ENCODE measurements at regions not wholly inside any gene's neighbourhood (a gene's known extent, or its start where the extent isn't known, plus 50 kb on each side); places are given as distances from the start of the nearest gene placed in this dataset.

- H3K4me3 Mint-ChIP-seq, result no peak overlapping the region
- H3K9me3 Mint-ChIP-seq, result no peaks in the 10 kb centered on the region
Observed at GRCh38 chr4:106746451-106746850, 289.7 kb downstream of the DKK2 start.

GRCh38 chr4:106738121-106738520 is 298.0 kb downstream of the DKK2 start:
- H3F3A ChIP-seq (replicated peaks; ENCODE audit: low read depth), result no peaks in the 10 kb centered on the region
- no peaks in the 10 kb centered on the region for H3K4me1 ChIP-seq (ENCODE audit: insufficient read depth)
- Mint-ChIP-seq H3K4me3 (no peak overlapping the region), H3K27ac (no peak overlapping the region), H3K9me3 (no peaks in the 10 kb centered on the region), H3K36me3 (ENCODE audit: low read depth) (no peaks in the 10 kb centered on the region), H3K27me3 (ENCODE audit: insufficient read depth, low read depth, poor library complexity) (no peaks in the 10 kb centered on the region), H3K4me1 (no peaks in the 10 kb centered on the region)
- no peak overlapping the region for H2AFZ ChIP-seq
- no peaks in the 10 kb centered on the region for H3K36me3 ChIP-seq (ENCODE audit: insufficient read depth)
- no peaks in the 10 kb centered on the region for H3K79me2 ChIP-seq (replicated peaks; ENCODE audit: insufficient read depth)
- no peaks in the 10 kb centered on the region for H4K20me1 ChIP-seq (replicated peaks; ENCODE audit: insufficient read depth)
- H3K4me2 ChIP-seq, result no peak overlapping the region
- no peak overlapping the region for H3K4me3 ChIP-seq
- H3K27me3 ChIP-seq (ENCODE audit: insufficient read depth), result no peaks in the 10 kb centered on the region
- ATAC-seq (no peak), DNase-seq (ENCODE audit: low spot score) (no peak)
- no peaks in the 10 kb centered on the region for H3K9me2 ChIP-seq (ENCODE audit: insufficient read depth)
- no peak overlapping the region for H3K27ac ChIP-seq (ENCODE audit: low read depth)
- TF ChIP-seq, protein P1, sequence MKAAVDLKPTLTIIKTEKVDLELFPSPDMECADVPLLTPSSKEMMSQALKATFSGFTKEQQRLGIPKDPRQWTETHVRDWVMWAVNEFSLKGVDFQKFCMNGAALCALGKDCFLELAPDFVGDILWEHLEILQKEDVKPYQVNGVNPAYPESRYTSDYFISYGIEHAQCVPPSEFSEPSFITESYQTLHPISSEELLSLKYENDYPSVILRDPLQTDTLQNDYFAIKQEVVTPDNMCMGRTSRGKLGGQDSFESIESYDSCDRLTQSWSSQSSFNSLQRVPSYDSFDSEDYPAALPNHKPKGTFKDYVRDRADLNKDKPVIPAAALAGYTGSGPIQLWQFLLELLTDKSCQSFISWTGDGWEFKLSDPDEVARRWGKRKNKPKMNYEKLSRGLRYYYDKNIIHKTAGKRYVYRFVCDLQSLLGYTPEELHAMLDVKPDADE (IDR thresholded peaks at IDR 0.05), result no peak
- TF ChIP-seq ZNF462 (CRISPR knock-in tag; IDR thresholded peaks at IDR 0.05) (no peak), CTCF (conservative IDR thresholded peaks at IDR 0.05; ENCODE audit: low read depth in 2 of 2) (no peak), ZNF331 (CRISPR knock-in tag; IDR thresholded peaks at IDR 0.05; ENCODE audit: low read depth) (no peak), POLR2AphosphoS5 (IDR thresholded peaks at IDR 0.05; ENCODE audit: low read depth) (no peak), JUNB (IDR thresholded peaks at IDR 0.05; ENCODE audit: unreplicated experiment) (no peak), EZH2 (IDR thresholded peaks at IDR 0.05; ENCODE audit: low read depth, unreplicated experiment) (no peak), NANOG (IDR thresholded peaks at IDR 0.05; ENCODE audit: borderline replicate concordance) (no peak), CREB1 (CRISPR knock-in tag; IDR thresholded peaks at IDR 0.05; ENCODE audit: low read depth) (no peak)

More at GRCh38 chr4:106746451-106746850, 289.7 kb downstream of the DKK2 start:
- no peaks in the 10 kb centered on the region for H3K27me3 ChIP-seq (ENCODE audit: insufficient read depth)
- Mint-ChIP-seq H3K27ac (no peak overlapping the region), H3K36me3 (ENCODE audit: low read depth) (no peaks in the 10 kb centered on the region), H3K27me3 (ENCODE audit: insufficient read depth, low read depth, poor library complexity) (no peaks in the 10 kb centered on the region), H3K4me1 (no peaks in the 10 kb centered on the region)
- no peak overlapping the region for H2AFZ ChIP-seq
- no peaks in the 10 kb centered on the region for H3K79me2 ChIP-seq (replicated peaks; ENCODE audit: insufficient read depth)
- no peaks in the 10 kb centered on the region for H3K4me1 ChIP-seq (ENCODE audit: insufficient read depth)
- H3K36me3 ChIP-seq (ENCODE audit: insufficient read depth), result no peaks in the 10 kb centered on the region
- H3F3A ChIP-seq (replicated peaks; ENCODE audit: low read depth), result no peaks in the 10 kb centered on the region
- DNase-seq (ENCODE audit: low spot score), result no peak
- H3K4me3 ChIP-seq, result no peak overlapping the region
- no peak overlapping the region for H3K27ac ChIP-seq (ENCODE audit: low read depth)
- TF ChIP-seq, protein P1 (IDR thresholded peaks at IDR 0.05), result no peak
- no peak overlapping the region for H3K4me2 ChIP-seq
- H4K20me1 ChIP-seq (replicated peaks; ENCODE audit: insufficient read depth), result no peaks in the 10 kb centered on the region
- no peaks in the 10 kb centered on the region for H3K9me2 ChIP-seq (ENCODE audit: insufficient read depth)
- no peak for ATAC-seq

Measured in GM23338 (cell line).